Stimulated activated effector memory CD8-positive, alpha-beta T cell treated with anti-CD3 and anti-CD28 coated beads, Interleukin-12 subunit alpha, Interleukin-12 subunit beta, amount 100 ng/mL, for 72 hours (primary cell): ENCODE measurements at regions not wholly inside any gene's neighbourhood (a gene's known extent, or its start where the extent isn't known, plus 50 kb on each side); places are given as distances from the start of the nearest gene placed in this dataset.

Experiments used
- ATAC-seq: fragments of 150-1000 bp; cut with Tn5 transposase; 2 replicates; pipeline ENCODE4 v1.10.0; 2021
- DNase-seq, 2 donors: peaks; one replicate each; pipeline ENCODE4 v3.0.0; 2021 to 2022; ENCODE audit warnings: low spot score in 2 of 2
- H3K27ac Mint-ChIP-seq: one replicate; pipeline ENCODE4 v1.8.0; 2022; ENCODE audit warnings: mild to moderate bottlenecking, mixed read lengths
- H3K36me3 Mint-ChIP-seq: one replicate; pipeline ENCODE4 v1.8.0; 2022; ENCODE audit warnings: mild to moderate bottlenecking, mixed read lengths
- H3K4me1 Mint-ChIP-seq: one replicate; pipeline ENCODE4 v1.8.0; 2022; ENCODE audit warnings: mixed read lengths
- H3K4me3 Mint-ChIP-seq: one replicate; pipeline ENCODE4 v1.8.0; 2022; ENCODE audit warnings: mild to moderate bottlenecking, mixed read lengths
- H3K9me3 Mint-ChIP-seq: one replicate; pipeline ENCODE4 v1.8.0; 2022; ENCODE audit warnings: mixed read lengths

GRCh38 chr11:64477675-64478074 lies 78.1 kb upstream of the SLC22A11 start:
- Mint-ChIP-seq H3K9me3 (no peaks in the 10 kb centered on the region), H3K4me1 (no peaks in the 10 kb centered on the region), H3K36me3 (no peaks in the 10 kb centered on the region), H3K4me3 (no peak overlapping the region), H3K27ac (no peak overlapping the region)
- DNase-seq = no peak
- ATAC-seq = no peak

GRCh38 chr11:64482588-64482987 lies 73.2 kb upstream of the SLC22A11 start:
- no peak overlapping the region for H3K27ac Mint-ChIP-seq
- no peaks in the 10 kb centered on the region for H3K36me3 Mint-ChIP-seq
- DNase-seq = no peak
- H3K4me1 Mint-ChIP-seq = no peaks in the 10 kb centered on the region
- no peak overlapping the region for H3K4me3 Mint-ChIP-seq
- ATAC-seq = no peak
- H3K9me3 Mint-ChIP-seq = no peaks in the 10 kb centered on the region

GRCh38 chr11:64484191-64485022 lies 71.3 kb upstream of the SLC22A11 start:
- no peak for ATAC-seq
- no peak overlapping the region for H3K27ac Mint-ChIP-seq
- DNase-seq = no peak
- H3K4me3 Mint-ChIP-seq = no peak overlapping the region
- H3K4me1 Mint-ChIP-seq = peaks cover 3% of the 10 kb centered on the region
- no peaks in the 10 kb centered on the region for H3K36me3 Mint-ChIP-seq
- H3K9me3 Mint-ChIP-seq = no peaks in the 10 kb centered on the region

GRCh38 chr11:64485074-64485473 lies 70.7 kb upstream of the SLC22A11 start:
- H3K27ac Mint-ChIP-seq = no peak overlapping the region

GRCh38 chr11:64489831-64490441 lies 65.8 kb upstream of the SLC22A11 start:
- peaks cover 20% of the 10 kb centered on the region for H3K4me1 Mint-ChIP-seq

More at GRCh38 chr11:64485074-64485473, 70.7 kb upstream of the SLC22A11 start:
- ATAC-seq = no peak
- H3K36me3 Mint-ChIP-seq = no peaks in the 10 kb centered on the region
- H3K4me3 Mint-ChIP-seq = no peak overlapping the region
- peaks cover 9% of the 10 kb centered on the region for H3K4me1 Mint-ChIP-seq
- H3K9me3 Mint-ChIP-seq = no peaks in the 10 kb centered on the region
- no peak for DNase-seq

GRCh38 chr11:64490562-64491216 lies 65.1 kb upstream of the SLC22A11 start:
- no peaks in the 10 kb centered on the region for H3K36me3 Mint-ChIP-seq
- H3K27ac Mint-ChIP-seq = no peak overlapping the region
- peaks cover 20% of the 10 kb centered on the region for H3K4me1 Mint-ChIP-seq
- no peak overlapping the region for H3K4me3 Mint-ChIP-seq
- DNase-seq (peak in 1 of 2 donors; percentile 49), ATAC-seq (no peak)
- no peaks in the 10 kb centered on the region for H3K9me3 Mint-ChIP-seq

More at GRCh38 chr11:64489831-64490441, 65.8 kb upstream of the SLC22A11 start:
- no peaks in the 10 kb centered on the region for H3K36me3 Mint-ChIP-seq
- no peak overlapping the region for H3K4me3 Mint-ChIP-seq
- ATAC-seq (peak; percentile 69), DNase-seq (peak; percentile 31 to 68)
- H3K9me3 Mint-ChIP-seq = no peaks in the 10 kb centered on the region
- no peak overlapping the region for H3K27ac Mint-ChIP-seq

- ATAC-seq = no peak
- no peak overlapping the region for H3K27ac Mint-ChIP-seq
- no peak overlapping the region for H3K4me3 Mint-ChIP-seq
- H3K9me3 Mint-ChIP-seq = no peaks in the 10 kb centered on the region
- H3K4me1 Mint-ChIP-seq = peaks cover 20% of the 10 kb centered on the region
- no peaks in the 10 kb centered on the region for H3K36me3 Mint-ChIP-seq
- DNase-seq = no peak
Observed at GRCh38 chr11:64492561-64492960, 63.2 kb upstream of the SLC22A11 start.

GRCh38 chr11:64498136-64498535 lies 57.6 kb upstream of the SLC22A11 start:
- H3K36me3 Mint-ChIP-seq = no peaks in the 10 kb centered on the region
- no peak overlapping the region for H3K27ac Mint-ChIP-seq
- H3K9me3 Mint-ChIP-seq = no peaks in the 10 kb centered on the region
- DNase-seq = no peak
- no peak overlapping the region for H3K4me3 Mint-ChIP-seq
- ATAC-seq = no peak
- no peaks in the 10 kb centered on the region for H3K4me1 Mint-ChIP-seq

- no peak for ATAC-seq
- Mint-ChIP-seq H3K4me1 (no peaks in the 10 kb centered on the region), H3K27ac (no peak overlapping the region), H3K36me3 (no peaks in the 10 kb centered on the region), H3K9me3 (peaks cover 1% of the 10 kb centered on the region), H3K4me3 (no peak overlapping the region)
- no peak for DNase-seq
Observed at GRCh38 chr11:64499261-64500004, 56.3 kb upstream of the SLC22A11 start.

GRCh38 chr11:64500176-64501013 lies 55.3 kb upstream of the SLC22A11 start:
- peaks cover 4% of the 10 kb centered on the region for H3K9me3 Mint-ChIP-seq
- H3K27ac Mint-ChIP-seq = no peak overlapping the region
- no peak overlapping the region for H3K4me3 Mint-ChIP-seq
- no peaks in the 10 kb centered on the region for H3K4me1 Mint-ChIP-seq
- ATAC-seq (no peak), DNase-seq (no peak)
- H3K36me3 Mint-ChIP-seq = no peaks in the 10 kb centered on the region

GRCh38 chr11:64501500-64502427 lies 54.0 kb upstream of the SLC22A11 start:
- no peak overlapping the region for H3K4me3 Mint-ChIP-seq
- H3K4me1 Mint-ChIP-seq = no peaks in the 10 kb centered on the region
- no peak for ATAC-seq

GRCh38 chr11:64502634-64503033 lies 53.1 kb upstream of the SLC22A11 start:
- no peak for ATAC-seq
- H3K9me3 Mint-ChIP-seq = peaks cover 4% of the 10 kb centered on the region
- H3K4me1 Mint-ChIP-seq = no peaks in the 10 kb centered on the region
- DNase-seq = no peak
- no peak overlapping the region for H3K27ac Mint-ChIP-seq
- no peak overlapping the region for H3K4me3 Mint-ChIP-seq
- H3K36me3 Mint-ChIP-seq = no peaks in the 10 kb centered on the region

More at GRCh38 chr11:64501500-64502427, 54.0 kb upstream of the SLC22A11 start:
- Mint-ChIP-seq H3K36me3 (no peaks in the 10 kb centered on the region), H3K27ac (no peak overlapping the region), H3K9me3 (peaks cover 4% of the 10 kb centered on the region)
- no peak for DNase-seq

- Mint-ChIP-seq H3K9me3 (peaks cover 4% of the 10 kb centered on the region), H3K36me3 (no peaks in the 10 kb centered on the region), H3K27ac (no peak overlapping the region)
Observed at GRCh38 chr11:64503186-64503753, 52.5 kb upstream of the SLC22A11 start.

More at GRCh38 chr11:64503186-64503753, 52.5 kb upstream of the SLC22A11 start:
- no peaks in the 10 kb centered on the region for H3K4me1 Mint-ChIP-seq
- DNase-seq (no peak), ATAC-seq (no peak)
- H3K4me3 Mint-ChIP-seq = no peak overlapping the region
